NCI-H1417 (cell line): ENCODE measurements at regions not wholly inside any gene's neighbourhood (a gene's known extent, or its start where the extent isn't known, plus 50 kb on each side); places are given as distances from the start of the nearest gene placed in this dataset.

Experiments used
- DNase-seq, 3 experiments: peaks; one replicate each; lab custom pipeline; 2025; lab: John Stamatoyannopoulos, UW

- no peak for DNase-seq
These were observed 147.8 kb upstream of the MAX start for GRCh38 chr14:65250162-65250495.

GRCh38 chr14:65251213-65251612, 148.9 kb upstream of the MAX start:
- no peak for DNase-seq

- DNase-seq, result no peak
These were observed 150.4 kb upstream of the MAX start for GRCh38 chr14:65252482-65253255.

- DNase-seq, result peak in 1 of 3 experiments; percentile 48
These were observed 152.8 kb upstream of the MAX start for GRCh38 chr14:65255029-65255545.

- peak in 2 of 3 experiments; percentile 68 to 83 for DNase-seq
These were observed 153.5 kb upstream of the MAX start for GRCh38 chr14:65255583-65256461.

GRCh38 chr14:65256714-65257113, 154.4 kb upstream of the MAX start:
- DNase-seq, result no peak

GRCh38 chr14:65257425-65257824, 155.1 kb upstream of the FUT8 start:
- no peak for DNase-seq

GRCh38 chr14:65258391-65258790, 154.1 kb upstream of the FUT8 start:
- no peak for DNase-seq

GRCh38 chr14:65259000-65259399, 153.5 kb upstream of the FUT8 start:
- DNase-seq, result no peak

GRCh38 chr14:65260786-65261185, 151.7 kb upstream of the FUT8 start:
- no peak for DNase-seq

GRCh38 chr14:65261425-65261920, 151.1 kb upstream of the FUT8 start:
- no peak for DNase-seq

- no peak for DNase-seq
These were observed 150.6 kb upstream of the FUT8 start for GRCh38 chr14:65261946-65262345.

- no peak for DNase-seq
These were observed 149.2 kb upstream of the FUT8 start for GRCh38 chr14:65263177-65263788.

- DNase-seq, result no peak
These were observed 144.7 kb upstream of the FUT8 start for GRCh38 chr14:65267856-65268255.

GRCh38 chr14:65268594-65268993, 143.9 kb upstream of the FUT8 start:
- DNase-seq, result no peak

- no peak for DNase-seq
These were observed 142.8 kb upstream of the FUT8 start for GRCh38 chr14:65269732-65270131.

GRCh38 chr14:65277027-65277426, 135.5 kb upstream of the FUT8 start:
- DNase-seq, result no peak

GRCh38 chr14:65277580-65278270, 134.8 kb upstream of the FUT8 start:
- no peak for DNase-seq

- no peak for DNase-seq
These were observed 133.9 kb upstream of the FUT8 start for GRCh38 chr14:65278589-65278988.

GRCh38 chr14:65279510-65279909, 133.0 kb upstream of the FUT8 start:
- DNase-seq, result no peak

GRCh38 chr14:65279958-65280357, 132.6 kb upstream of the FUT8 start:
- no peak for DNase-seq

- no peak for DNase-seq
These were observed 131.9 kb upstream of the FUT8 start for GRCh38 chr14:65280653-65281052.
